ENCODE measurements at regions not wholly inside any gene's neighbourhood (a gene's known extent, or its start where the extent isn't known, plus 50 kb on each side); places are given as distances from the start of the nearest gene placed in this dataset.

DNA sequence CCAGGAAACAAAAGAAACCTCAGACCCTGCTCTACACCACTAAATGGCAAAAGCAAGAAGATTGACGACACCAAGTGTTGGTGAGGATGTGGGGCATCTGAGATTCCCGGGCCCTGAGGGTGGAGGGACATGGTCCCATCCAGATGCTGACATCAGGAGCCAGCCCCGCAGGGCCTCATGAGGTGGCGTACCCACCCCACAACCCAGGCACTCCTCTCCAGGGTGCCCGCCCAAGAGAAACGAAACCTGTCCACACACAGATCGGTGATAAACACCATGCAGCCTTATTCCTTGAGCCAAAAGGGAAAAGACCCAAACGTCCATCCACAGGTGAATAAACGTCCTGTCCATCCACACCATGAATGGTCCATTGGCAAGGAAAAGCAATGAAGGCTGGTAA, 54.8 kb upstream of the C14orf180 start:
- H3K4me1 ChIP-seq (replicated peaks in 1 of 2), result no peaks in the 10 kb centered on the region
- ATAC-seq (replicated peaks in 6 of 8), result no peak
- H3K27ac ChIP-seq, result no peak overlapping the region
- in situ Hi-C loops (cut with MboI; ENCODE audit: low pct_unique_long_range_greater_than_20kb in 2 of 9, low sequenced_read_pairs in 9 of 9, unreplicated experiment in 9 of 9), result no loop called here
- 0 to 41% (median 10%) methylated on average over 1 to 3 of the region's 9 CpGs; no CpG with 5 or more reads in 7 of the 10 experiments for WGBS, 10 experiments
- H3K4me3 ChIP-seq, result no peak overlapping the region

DNA sequence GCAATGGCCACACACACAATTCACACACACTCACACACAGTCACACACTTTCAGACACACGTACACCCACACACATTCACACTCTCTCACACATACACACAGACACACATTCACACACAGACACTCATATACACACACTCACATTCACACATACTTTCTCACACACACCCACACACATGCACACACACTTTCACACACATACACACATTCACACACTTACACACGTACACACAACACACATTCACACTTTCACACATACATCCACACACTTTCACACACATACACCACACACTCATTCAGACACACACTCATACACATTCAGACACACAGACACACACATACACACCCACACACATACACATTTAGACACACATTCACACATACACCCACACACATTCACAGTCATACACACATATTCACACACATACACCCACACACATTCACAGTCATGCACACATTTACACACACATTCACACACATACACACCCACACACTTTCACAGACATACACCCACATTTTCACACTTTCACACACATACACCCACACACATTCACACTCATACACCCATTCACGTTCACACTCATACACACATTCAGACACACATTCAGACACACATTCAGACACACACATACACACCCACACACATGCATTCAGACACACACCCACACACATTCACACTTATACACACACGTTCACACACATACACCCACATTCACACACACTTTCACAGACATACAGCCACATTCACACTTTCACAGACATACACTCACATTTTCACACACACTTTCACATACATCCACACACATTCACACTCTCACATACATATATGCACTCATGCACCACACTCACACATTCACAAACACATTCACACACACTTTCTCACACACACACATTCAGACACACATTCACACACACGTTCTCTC, 52.6 kb upstream of the C14orf180 start:
- ATAC-seq (replicated peaks in 6 of 8), result no peak
- in situ Hi-C loops (cut with MboI; ENCODE audit: low pct_unique_long_range_greater_than_20kb in 2 of 9, low sequenced_read_pairs in 9 of 9, unreplicated experiment in 9 of 9), result no loop called here
- Histone ChIP-seq H3K4me1 (replicated peaks in 1 of 2) (no peaks in the 10 kb centered on the region), H3K27ac (no peak overlapping the region), H3K4me3 (no peak overlapping the region)
- WGBS, 10 experiments, result 5 to 89% (median 29%) methylated on average over 1 to 5 of the region's 5 CpGs

DNA sequence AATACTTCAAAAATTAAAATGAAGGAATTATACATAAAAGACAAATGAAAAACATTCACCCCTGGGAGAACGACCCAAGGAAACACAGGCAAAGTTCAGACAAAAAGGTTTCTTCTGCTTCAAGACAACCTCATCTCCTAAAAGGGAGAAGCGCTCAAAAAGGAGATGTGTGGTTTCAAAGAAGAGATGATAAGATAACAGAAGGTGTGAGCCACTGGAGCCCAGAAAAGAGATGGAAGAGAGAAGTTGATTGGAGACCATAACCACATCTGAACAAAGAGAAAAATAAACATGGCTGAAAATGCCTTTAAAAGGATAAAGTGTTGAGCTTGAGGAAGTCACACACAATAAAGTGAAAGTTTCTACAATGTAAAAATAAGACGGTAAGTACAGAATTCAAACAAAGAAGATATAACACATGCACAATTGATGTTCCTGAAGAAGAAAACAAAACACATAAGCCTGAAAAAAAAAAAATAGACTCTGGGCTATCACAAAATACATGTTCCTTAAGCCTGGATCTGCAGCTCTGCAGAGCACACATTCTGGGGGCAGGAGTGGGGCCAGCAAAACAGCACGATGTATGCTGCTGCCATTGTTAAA, 51.6 kb upstream of the C14orf180 start:
- H3K27ac ChIP-seq, result no peak overlapping the region
- ATAC-seq (replicated peaks in 6 of 8), result no peak
- no peak overlapping the region for H3K4me3 ChIP-seq
- in situ Hi-C loops (cut with MboI; ENCODE audit: low pct_unique_long_range_greater_than_20kb in 2 of 9, low sequenced_read_pairs in 9 of 9, unreplicated experiment in 9 of 9), result no loop called here
- no peaks in the 10 kb centered on the region for H3K4me1 ChIP-seq (replicated peaks in 1 of 2)
- WGBS, 10 experiments, result 23 to 94% (median 74%) methylated on average over 2 to 4 of the region's 4 CpGs

DNA sequence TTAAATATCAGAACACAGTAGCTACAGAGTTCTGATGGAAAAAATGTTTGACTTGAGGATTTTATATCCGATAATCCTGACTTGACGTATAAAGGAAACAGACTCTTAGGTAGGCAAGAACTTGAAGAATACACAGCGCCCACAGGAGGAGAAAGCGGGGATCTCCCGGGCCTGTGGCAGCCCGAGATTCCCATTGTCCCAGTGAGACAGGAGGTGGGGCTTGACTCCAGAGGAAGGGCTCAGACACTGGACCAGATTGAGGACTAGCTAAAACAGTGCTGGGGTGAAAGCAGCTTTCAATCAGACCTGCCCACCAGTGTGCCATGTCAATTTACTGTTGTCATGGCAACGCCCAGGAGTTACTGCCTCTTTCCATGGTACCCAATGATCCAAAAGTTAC, 51.1 kb upstream of the C14orf180 start:
- no peak overlapping the region for H3K27ac ChIP-seq
- no peak overlapping the region for H3K4me3 ChIP-seq
- H3K4me1 ChIP-seq (replicated peaks in 1 of 2), result no peaks in the 10 kb centered on the region
- ATAC-seq (replicated peaks in 6 of 8), result no peak
- in situ Hi-C loops (cut with MboI; ENCODE audit: low pct_unique_long_range_greater_than_20kb in 2 of 9, low sequenced_read_pairs in 9 of 9, unreplicated experiment in 9 of 9), result no loop called here
- 43 to 95% (median 84%) methylated on average over 1 to 7 of the region's 7 CpGs; no CpG with 5 or more reads in 3 of the 10 experiments for WGBS, 10 experiments

All from motor neuron (in vitro differentiated cells).